ENCODE measurements at regions not wholly inside any gene's neighbourhood (a gene's known extent, or its start where the extent isn't known, plus 50 kb on each side); places are given as distances from the start of the nearest gene placed in this dataset.

DNA sequence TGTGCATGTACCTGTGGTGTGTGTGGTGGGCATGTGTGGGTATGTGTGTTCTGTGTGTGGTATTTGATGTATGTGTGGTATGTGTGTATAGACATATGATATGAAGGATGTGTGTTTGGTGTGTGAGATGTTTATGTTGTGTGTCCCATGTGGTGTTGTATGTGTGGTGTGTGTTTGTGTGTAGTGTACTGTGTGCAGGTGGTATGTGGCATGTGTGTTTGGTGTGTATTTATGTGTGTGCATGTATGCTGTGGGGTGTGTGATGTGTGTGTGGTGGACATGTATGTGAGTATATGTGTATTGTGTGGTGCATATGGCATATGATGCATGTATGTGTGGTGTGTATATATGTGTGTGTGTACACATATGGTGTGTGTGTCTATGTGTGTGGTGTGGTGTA is 718.8 kb upstream of the SOX11 start:
- TF ChIP-seq POLR2A (IDR thresholded peaks at IDR 0.05; ENCODE audit: low read length): no peak
- no peak for TF ChIP-seq GATA1 (IDR thresholded peaks at IDR 0.05; ENCODE audit: low read depth, low read length)
